NT2/D1 (cell line): ENCODE measurements at regions not wholly inside any gene's neighbourhood (a gene's known extent, or its start where the extent isn't known, plus 50 kb on each side); places are given as distances from the start of the nearest gene placed in this dataset.

Experiments used
- SUZ12 ChIP-seq: IDR thresholded peaks from 2 replicates; pipeline ENCODE4 v1.6.1; 2011; ENCODE audit not compliant: insufficient read length, insufficient read depth; ENCODE audit errors: extremely low read depth
- YY1 ChIP-seq: IDR thresholded peaks from 2 replicates; pipeline ENCODE4 v1.6.1; 2011; ENCODE audit not compliant: insufficient read length, insufficient read depth
- ZNF274 ChIP-seq: IDR thresholded peaks from 2 replicates; pipeline ENCODE4 v1.6.1; 2011; ENCODE audit warnings: mild to moderate bottlenecking, low read depth, low read length

DNA sequence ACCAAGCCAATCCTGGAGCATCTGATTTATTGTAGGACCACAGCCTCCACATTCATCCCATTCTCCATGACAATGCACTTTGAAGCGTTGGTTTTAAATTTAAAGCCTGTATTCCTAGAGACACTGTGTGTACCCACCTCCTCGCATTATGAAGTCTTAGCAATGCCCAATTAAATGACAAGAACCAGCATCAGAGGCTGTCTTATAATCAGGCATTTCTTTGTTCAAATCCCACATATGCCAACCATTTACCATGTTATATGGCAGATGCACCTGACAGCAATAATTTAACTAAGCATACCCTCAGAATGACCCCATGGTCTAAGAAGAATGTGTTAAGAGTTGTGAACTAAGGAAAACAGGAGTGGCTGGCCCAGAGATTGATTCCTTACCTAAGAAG lies 188.2 kb downstream of the IPMK start:
- TF ChIP-seq ZNF274 (no peak), SUZ12 (no peak), YY1 (no peak)
